ENCODE measurements at regions not wholly inside any gene's neighbourhood (a gene's known extent, or its start where the extent isn't known, plus 50 kb on each side); places are given as distances from the start of the nearest gene placed in this dataset.

DNA sequence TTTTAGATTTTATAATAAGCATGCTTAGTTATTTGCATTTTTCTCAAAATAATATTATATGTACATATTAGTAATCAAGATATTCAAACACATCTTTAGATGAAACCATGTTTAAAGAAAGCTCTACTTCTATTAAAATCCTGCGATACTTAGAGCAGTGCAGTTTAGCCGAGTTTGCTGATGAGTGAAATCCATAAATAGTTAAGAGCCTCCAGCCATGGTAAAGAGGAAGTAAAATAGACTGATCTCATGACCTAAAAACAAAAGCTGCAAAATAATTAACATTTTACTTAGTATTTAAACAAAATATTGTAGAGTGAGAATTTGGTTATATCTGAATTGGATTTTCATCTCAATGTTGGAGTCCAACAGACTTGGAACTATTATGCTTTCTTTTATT, 147.4 kb upstream of the NRIP1 start:
- TF ChIP-seq, protein P1, sequence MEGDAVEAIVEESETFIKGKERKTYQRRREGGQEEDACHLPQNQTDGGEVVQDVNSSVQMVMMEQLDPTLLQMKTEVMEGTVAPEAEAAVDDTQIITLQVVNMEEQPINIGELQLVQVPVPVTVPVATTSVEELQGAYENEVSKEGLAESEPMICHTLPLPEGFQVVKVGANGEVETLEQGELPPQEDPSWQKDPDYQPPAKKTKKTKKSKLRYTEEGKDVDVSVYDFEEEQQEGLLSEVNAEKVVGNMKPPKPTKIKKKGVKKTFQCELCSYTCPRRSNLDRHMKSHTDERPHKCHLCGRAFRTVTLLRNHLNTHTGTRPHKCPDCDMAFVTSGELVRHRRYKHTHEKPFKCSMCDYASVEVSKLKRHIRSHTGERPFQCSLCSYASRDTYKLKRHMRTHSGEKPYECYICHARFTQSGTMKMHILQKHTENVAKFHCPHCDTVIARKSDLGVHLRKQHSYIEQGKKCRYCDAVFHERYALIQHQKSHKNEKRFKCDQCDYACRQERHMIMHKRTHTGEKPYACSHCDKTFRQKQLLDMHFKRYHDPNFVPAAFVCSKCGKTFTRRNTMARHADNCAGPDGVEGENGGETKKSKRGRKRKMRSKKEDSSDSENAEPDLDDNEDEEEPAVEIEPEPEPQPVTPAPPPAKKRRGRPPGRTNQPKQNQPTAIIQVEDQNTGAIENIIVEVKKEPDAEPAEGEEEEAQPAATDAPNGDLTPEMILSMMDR (conservative IDR thresholded peaks at IDR 0.05; ENCODE audit: low read depth, low read length), result no peak
- no peak for TF ChIP-seq EZH2phosphoT487 (IDR thresholded peaks at IDR 0.05; ENCODE audit: borderline replicate concordance, low read length)
- TF ChIP-seq EZH2 (IDR thresholded peaks at IDR 0.05; ENCODE audit: low read length, unreplicated experiment), result no peak

Measured in PC-3 (cell line).